ENCODE measurements at regions not wholly inside any gene's neighbourhood (a gene's known extent, or its start where the extent isn't known, plus 50 kb on each side); places are given as distances from the start of the nearest gene placed in this dataset.

- DNase-seq, result no peak
Observed at GRCh38 chr4:149029056-149029651, 586.9 kb upstream of the NR3C2 start.

DNA sequence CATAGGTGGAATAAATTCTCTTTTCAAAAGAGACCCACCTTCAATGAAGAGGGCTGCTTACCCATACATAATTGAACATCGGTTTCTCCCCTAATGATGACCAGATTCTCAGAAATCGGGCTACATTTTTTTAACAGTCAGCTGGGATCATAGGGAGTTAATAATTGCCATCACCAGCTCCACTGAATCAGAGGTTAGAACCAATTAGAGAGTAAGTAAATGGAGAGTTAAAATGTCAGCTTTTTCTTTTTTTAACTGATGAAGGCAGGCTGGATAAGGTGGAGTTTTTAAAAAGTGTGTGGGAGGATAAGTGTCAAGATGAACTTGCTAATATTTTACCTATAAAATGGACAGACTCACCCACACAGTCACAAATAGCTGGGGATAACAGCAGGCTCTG, 584.5 kb upstream of the NR3C2 start:
- no peak for DNase-seq

DNA sequence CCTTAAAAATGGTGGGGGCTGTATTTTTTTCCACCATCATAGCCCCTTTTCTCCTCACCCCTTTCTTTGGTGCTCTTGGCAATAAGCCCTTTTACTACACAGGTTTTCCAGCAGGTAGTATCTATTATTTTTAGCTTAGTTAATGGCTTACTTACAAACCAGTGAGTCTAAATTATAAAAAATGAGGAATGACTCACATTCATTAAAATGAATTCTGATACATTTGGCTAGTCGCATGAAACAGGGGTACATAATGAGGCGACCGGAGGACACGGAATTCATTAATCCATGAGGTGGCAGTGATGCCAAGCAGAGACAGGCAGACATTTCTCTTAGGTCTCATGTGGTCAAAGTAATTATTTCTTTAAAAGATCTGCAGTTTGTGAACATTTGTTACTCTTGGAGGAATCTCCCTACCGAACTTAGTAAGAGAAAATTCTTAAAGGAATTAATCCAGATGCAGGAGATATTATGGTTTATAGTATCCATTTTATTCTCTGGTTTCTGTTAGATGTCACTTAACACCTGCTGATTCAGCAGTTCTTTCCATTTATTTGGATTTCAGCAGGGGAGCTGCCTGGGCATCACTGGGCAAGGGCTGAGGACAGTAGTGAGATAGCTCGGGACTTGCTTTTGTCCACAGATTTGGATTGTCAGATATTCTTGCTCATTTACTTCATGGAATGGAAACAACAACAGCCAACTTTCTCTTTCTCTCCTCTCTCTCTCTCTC, 575.0 kb upstream of the NR3C2 start:
- DNase-seq, result no peak

DNA sequence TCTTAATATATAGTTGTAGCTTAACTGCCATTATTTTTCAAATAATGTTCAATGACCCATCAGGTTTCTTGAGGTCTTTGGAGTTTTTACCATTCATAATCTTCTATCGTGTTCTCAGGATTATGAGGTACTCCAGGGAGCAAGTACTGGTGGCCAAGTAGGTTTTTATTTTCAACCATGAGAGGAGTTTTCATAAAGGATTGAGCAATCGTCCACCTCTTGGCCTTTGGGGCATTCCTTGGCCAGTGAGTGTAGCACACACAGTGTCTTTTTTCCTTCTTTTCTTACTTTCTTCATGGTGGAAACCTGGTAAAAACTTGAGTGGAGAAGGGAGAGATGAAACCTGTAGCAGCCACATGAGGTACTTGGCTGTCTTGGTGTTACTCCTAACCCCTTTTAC, 567.0 kb upstream of the NR3C2 start:
- no peak for DNase-seq

DNA sequence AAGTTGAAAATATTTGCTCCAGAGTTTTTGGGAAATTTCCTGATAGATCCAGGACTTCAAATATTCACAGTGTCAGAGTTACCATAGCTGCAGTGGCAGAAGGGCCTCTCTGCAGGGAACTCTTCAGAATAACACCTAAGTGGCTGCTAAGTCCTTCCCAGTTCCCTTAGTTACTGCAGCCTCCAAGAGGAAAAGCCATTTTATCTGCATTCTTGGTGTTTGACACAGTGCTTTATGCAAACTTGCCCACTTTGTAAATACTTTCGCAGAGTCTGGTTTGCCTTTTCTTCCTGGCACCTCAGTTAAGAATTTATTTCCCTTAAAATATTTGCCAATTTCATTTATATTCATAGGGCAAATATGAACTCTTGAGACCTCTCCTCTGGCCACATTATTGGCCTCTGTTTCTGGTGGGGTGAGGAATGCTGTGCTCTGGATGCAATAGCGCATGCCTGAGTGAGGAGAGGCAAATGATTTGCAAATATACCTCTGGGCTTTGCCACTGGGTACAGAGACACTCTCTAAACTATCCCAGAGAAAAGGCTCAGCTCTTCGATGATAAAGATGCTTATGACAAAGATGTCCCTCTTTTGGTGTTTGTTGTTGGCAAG, 566.3 kb upstream of the NR3C2 start:
- DNase-seq, result no peak

GRCh38 chr4:149005191-149005590, 563.0 kb upstream of the NR3C2 start:
- DNase-seq, result no peak

- no peak for DNase-seq
Observed at GRCh38 chr4:148999924-149000323, 557.7 kb upstream of the NR3C2 start.

- no peak for DNase-seq
Observed at GRCh38 chr4:148998719-148999118, 556.5 kb upstream of the NR3C2 start.

- DNase-seq, result no peak
Observed at GRCh38 chr4:148986951-148987350, 544.7 kb upstream of the NR3C2 start.

GRCh38 chr4:148984951-148985350, 542.7 kb upstream of the NR3C2 start:
- DNase-seq, result no peak

DNA sequence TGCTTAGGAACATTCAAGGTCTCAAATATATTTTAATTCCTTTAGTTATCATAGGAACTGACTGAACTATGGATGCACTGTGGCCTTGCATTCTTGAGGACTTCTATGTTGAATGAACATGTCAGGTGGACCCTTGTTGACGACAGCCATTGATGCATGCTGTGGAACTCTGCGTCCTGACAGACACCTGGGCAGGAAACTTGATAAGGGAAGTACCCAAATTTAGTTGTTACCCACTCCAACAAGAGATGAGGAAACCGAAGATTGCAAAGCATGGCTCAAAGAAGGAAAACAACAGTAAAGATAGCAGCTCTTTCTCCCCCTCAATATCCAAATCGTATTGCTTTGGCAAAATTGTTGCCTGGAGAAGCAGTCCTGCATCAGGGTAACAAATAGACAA, 540.0 kb upstream of the NR3C2 start:
- DNase-seq, result no peak

DNA sequence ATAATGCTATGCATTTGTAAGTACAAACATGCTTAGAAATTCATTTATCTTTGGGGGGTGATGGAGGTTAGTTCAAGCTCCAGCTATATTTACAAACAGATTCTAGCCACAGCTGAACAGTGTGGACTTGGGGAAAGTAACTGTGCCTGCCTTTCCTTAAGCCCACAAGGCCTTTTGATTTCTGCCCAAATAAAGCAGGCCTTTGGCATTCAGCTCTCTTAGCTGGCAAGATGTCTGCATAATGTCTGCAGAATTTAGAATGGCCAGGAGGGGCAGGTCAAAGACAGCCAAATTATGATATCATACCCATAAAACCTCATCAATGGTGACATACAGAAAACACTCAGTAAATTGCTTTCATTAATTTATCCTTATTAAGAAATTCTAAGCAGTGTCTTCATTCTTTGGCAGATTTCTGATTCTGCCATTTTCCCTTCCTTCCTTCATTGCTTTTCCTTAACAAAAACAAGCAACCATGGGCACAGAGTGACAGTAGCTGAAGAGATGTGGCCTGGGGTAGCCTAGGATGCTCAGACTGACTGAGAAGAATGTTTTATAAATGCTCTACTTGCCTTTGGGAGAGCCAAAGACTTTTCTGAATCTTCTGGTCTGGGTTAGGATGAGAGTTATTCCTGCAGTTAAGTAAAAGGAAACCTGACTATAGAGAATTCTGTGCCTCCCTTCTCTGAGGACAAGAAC, 538.7 kb upstream of the NR3C2 start:
- DNase-seq, result no peak

DNA sequence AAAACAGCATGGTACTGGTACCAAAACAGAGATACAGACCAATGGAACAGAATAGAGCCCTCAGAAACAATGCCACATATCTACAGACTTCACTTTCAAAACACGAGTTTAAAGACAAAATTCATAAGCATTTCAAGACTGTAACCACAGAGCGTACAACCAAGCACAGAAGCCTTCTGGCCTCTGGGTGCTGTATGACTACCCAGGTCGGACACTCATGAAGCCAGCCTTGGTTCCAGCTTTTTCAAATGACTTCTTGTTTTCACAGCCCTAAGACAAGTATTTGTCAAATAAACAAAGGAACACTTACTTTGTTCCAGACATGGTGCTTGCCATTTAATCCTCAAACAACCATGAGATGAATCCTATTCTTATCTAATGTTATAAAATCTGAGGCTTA, 536.1 kb upstream of the NR3C2 start:
- no peak for DNase-seq

GRCh38 chr4:148975464-148975863, 533.2 kb upstream of the NR3C2 start:
- no peak for DNase-seq

DNA sequence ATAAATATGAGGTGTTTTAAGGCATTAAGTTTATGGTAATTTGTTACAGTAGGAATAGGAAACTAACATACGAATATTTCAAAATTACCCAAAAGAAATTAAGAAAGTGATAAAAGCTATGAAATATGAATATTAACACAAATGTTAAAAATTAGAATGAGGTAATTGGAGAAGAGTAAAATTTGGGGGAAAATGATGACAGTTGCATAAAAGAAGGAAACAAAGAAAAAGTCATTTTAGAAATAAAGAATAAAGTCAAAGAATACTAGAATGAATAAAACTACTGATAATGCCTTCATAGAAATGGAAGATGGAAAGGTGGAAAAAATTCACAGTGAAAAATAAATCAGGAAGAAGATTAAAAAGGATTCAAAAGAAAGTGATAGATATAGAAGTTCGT, 522.9 kb upstream of the NR3C2 start:
- no peak for DNase-seq

GRCh38 chr4:148964456-148964855, 522.2 kb upstream of the NR3C2 start:
- DNase-seq, result no peak

DNA sequence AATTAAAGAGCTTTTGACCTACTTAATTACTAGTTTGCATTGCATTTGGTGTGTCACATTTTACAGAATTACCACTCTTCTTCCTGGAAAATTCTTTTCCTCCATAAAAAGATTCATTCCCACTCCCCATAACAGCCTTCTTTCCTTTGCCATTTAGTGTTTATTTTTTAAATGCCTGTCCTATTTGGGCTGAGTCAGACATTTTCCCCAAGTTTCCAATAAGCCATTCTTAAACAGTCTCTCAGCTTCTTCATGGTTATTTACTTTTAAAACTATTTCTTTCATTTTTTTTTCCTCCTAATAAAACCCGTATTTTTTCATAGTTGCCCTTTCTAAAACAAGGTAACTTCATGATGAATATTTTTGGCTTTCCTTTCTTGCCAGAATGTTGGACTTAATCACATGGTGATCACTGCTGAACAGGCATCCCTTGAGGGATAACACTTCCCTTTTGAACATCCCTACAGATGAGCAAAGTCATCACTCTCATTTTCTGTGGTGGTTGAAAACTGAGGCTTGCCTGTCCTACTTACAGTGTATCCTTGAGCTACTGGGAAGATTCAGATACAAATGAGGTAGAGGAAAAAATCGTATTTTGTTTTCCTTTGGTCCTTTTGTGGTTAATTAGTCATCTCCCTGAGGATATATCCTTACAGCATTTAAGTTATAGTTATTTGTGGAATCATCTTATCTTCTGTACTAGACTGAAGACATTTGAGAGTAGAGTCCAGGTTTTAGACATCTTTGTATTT, 520.5 kb upstream of the NR3C2 start:
- DNase-seq, result no peak

DNA sequence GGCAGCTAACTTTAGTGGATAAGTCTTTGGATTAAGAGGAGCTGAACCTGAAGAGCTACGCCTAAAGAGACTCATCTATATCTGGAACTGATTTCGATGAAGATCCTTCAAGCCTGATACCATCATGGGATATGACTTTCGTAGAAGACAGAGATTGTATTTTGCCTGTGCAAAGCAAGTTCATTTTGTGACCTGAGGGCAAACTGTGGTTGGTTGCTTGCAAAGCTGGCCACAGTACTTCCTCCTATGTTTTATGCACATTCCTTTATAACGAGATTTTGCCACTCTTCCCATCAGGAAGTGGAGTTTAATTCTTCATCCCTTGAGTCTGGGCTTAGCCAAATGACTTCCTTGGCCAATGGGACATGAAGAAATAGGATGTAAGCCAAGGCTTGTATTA, 519.3 kb upstream of the NR3C2 start:
- no peak for DNase-seq

DNA sequence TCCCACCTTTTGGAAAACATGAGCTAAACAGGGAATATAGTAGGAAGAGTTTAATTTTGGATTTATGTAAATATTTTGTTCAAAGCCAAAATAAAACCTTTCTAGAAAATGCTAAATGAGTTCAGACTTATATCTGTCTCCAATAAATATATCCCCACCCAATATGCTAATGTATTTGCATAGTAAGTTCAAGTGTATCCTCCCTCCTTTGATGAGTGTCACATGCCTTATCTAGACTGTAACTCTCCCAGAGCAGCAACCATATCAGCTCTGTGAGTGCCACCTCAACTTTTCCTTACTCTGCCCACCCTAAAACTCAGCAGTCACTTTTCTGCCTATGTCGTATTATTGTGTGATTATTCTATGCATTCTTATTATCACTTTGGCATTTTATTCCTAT, 516.1 kb upstream of the NR3C2 start:
- DNase-seq, result no peak

DNA sequence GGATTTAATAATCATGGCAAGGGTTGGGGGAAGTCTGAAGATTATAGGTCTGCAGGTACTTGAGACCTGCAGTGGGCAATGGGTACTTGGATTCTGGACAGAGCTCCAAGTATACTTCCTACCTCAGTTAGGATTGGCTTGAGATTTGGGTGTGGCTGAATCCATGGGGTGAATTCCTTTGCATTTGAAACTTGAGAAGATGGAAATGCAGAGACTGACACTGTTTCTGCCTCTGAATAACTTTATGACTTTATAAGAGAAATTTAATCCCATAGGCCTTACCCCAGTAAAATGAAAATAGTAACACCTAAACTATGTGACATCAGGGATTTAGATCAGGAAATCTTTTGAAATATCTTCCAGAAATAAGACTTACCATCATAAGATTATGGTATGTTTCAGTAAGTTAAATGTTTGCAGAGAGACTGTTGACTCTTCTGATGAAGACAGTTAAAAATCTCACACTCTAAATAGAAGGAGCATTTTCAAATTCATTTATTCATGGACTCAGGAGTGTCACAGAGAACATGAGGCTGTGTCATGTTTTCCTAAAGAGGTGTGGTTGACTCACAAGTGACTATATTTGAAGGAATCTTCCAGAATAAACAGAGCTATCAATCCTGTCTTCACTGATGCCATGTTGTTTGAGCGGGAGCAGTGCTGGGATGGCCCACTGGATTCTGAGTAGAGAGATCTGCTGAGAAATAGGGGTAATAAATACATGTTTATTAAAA, 513.5 kb upstream of the NR3C2 start:
- no peak for DNase-seq

DNA sequence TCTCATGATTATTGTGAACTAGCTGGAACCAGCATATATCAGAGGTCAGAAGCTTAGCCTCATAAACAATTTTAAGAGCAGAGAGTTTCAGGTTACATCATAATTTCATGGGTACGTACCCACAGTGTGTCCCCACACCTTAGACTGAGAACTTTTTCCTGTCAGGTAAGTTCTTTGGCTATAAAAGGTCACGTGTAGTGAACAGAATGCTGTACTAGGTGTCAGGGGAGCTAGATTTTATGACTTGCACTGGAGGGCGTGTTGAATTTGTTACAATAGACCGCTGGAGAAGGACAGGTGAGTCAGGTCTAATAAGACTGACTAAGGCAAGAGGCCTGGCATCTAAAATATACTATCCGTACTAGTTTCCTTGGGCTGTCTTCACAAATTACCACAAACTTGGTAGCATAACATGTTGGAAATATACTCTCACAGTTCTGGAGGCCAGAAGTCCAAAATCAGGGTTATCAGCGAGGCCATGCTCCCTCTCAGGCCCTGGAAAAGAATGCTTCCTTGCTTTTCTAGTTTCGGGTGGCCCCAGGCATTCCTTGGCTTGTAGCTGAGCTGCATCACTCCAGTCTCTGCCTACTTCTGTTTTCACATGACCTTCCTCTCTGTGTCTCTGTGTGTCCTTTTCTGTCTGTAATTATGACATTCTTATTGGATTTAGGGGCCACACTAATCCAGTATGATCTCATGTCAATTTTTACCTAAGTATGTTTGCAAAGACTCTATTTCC, 512.0 kb upstream of the NR3C2 start:
- no peak for DNase-seq

DNA sequence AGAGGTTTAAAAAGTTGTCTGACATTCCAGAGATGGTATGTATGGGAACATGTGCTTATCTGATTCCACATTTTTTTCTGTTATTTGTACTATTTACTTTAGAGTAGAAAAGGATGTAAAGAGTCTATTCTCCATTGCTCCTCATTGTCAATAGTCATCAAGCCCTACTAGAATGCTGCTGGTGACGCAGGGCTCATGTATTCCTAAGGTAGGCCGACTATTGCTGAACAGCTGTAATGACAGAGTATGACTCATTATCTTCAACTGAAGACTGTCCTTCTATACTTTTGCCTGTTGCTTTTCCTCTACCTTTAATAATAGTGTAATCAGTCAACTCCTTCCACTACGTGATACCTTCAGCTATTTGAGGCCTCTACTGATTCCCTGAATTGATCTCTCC, 509.1 kb upstream of the NR3C2 start:
- DNase-seq, result no peak

Data from suppressor macrophage treated with lipopolysaccharide for 1 hour (primary cell).